ENCODE measurements at regions not wholly inside any gene's neighbourhood (a gene's known extent, or its start where the extent isn't known, plus 50 kb on each side); places are given as distances from the start of the nearest gene placed in this dataset.
"Not testable (repeated sequence)": the region's sequence is repeated elsewhere in the genome, so short reads cannot be mapped to it uniquely, and the experiment has no call there.

GRCh38 chr6:60991427-60992028, 1294.5 kb downstream of the KHDRBS2 start:
- no peak overlapping the region for H3K4me3 Mint-ChIP-seq (ENCODE audit: unreplicated experiment)
- H3K27me3 Mint-ChIP-seq (ENCODE audit: unreplicated experiment): no peaks in the 10 kb centered on the region
- H3K36me3 Mint-ChIP-seq (ENCODE audit: unreplicated experiment): no peaks in the 10 kb centered on the region
- H3K9me3 Mint-ChIP-seq (ENCODE audit: unreplicated experiment): peaks cover 68% of the 10 kb centered on the region
- TF ChIP-seq CTCF (IDR thresholded peaks at IDR 0.05): no peak
- no peak overlapping the region for H3K27ac Mint-ChIP-seq (ENCODE audit: unreplicated experiment)
- no peak for DNase-seq (ENCODE audit: extremely low spot score, unreplicated experiment)
- H3K4me1 Mint-ChIP-seq (ENCODE audit: unreplicated experiment): no peaks in the 10 kb centered on the region

GRCh38 chr6:60952500-60952899, 1333.5 kb downstream of the KHDRBS2 start:
- TF ChIP-seq CTCF (IDR thresholded peaks at IDR 0.05): no peak
- Mint-ChIP-seq H3K4me1 (ENCODE audit: unreplicated experiment) (no peaks in the 10 kb centered on the region), H3K4me3 (ENCODE audit: unreplicated experiment) (no peak overlapping the region), H3K36me3 (ENCODE audit: unreplicated experiment) (no peaks in the 10 kb centered on the region), H3K27me3 (ENCODE audit: unreplicated experiment) (no peaks in the 10 kb centered on the region), H3K27ac (ENCODE audit: unreplicated experiment) (no peak overlapping the region), H3K9me3 (ENCODE audit: unreplicated experiment) (peaks cover 16% of the 10 kb centered on the region)
- DNase-seq (ENCODE audit: extremely low spot score, unreplicated experiment): no peak

- not testable (repeated sequence) for H3K27ac Mint-ChIP-seq (ENCODE audit: unreplicated experiment); H3K4me3 Mint-ChIP-seq (ENCODE audit: unreplicated experiment)
Measured at GRCh38 chr6:60950221-60950923, 1335.7 kb downstream of the KHDRBS2 start.

DNA sequence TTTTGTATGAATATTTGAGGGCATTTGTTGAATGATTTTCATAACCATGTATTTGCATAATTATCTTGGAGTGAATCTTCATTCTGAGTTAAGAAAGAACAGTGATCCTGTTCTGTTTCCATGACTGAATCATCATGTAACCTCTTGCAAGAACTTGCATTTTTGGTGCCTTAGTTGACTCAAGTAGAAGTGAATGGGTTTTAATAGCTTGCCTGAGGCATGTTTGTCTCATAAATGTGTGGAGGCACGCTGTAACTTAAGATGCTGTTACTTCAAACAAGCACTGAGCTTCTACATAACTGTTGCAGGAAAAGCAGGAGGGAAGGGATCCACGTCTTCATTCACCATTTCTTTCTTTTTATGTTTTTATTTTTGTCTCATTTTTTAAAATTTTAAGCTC, 1338.6 kb downstream of the KHDRBS2 start:
- H3K4me1 Mint-ChIP-seq (ENCODE audit: unreplicated experiment); DNase-seq (ENCODE audit: extremely low spot score, unreplicated experiment); H3K4me3 Mint-ChIP-seq (ENCODE audit: unreplicated experiment); H3K27me3 Mint-ChIP-seq (ENCODE audit: unreplicated experiment); H3K27ac Mint-ChIP-seq (ENCODE audit: unreplicated experiment); H3K36me3 Mint-ChIP-seq (ENCODE audit: unreplicated experiment): not testable (repeated sequence)
- peaks cover 19% of the 10 kb centered on the region for H3K9me3 Mint-ChIP-seq (ENCODE audit: unreplicated experiment)

More at GRCh38 chr6:60950221-60950923, 1335.7 kb downstream of the KHDRBS2 start:
- H3K9me3 Mint-ChIP-seq (ENCODE audit: unreplicated experiment): peaks cover 19% of the 10 kb centered on the region
- not testable (repeated sequence) for DNase-seq (ENCODE audit: extremely low spot score, unreplicated experiment); H3K4me1 Mint-ChIP-seq (ENCODE audit: unreplicated experiment); H3K36me3 Mint-ChIP-seq (ENCODE audit: unreplicated experiment); H3K27me3 Mint-ChIP-seq (ENCODE audit: unreplicated experiment)

DNA sequence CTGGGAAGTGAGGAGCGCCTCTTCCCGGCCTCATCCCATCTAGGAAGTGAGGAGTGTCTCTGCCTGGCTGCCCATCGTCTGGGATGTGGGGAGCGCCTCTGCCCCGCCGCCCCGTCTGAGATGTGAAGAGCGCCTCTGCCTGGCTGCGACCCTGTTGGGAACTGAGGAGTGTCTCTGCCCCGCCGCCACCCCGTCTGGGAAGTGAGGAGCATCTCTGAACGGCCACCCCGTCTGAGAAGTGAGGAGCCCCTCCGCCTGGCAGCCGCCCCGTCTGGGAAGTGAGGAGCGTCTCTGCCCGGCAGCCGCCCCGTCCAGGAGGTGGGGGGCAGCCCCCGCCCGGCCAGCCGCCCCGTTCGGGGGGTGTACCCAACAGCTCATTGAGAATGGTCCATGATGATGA, 1341.2 kb downstream of the KHDRBS2 start:
- H3K36me3 Mint-ChIP-seq (ENCODE audit: unreplicated experiment): not testable (repeated sequence)
- H3K9me3 Mint-ChIP-seq (ENCODE audit: unreplicated experiment): peaks cover 29% of the 10 kb centered on the region
- peak; percentile 83 for DNase-seq (ENCODE audit: extremely low spot score, unreplicated experiment)

GRCh38 chr6:60935970-60936369, 1350.1 kb downstream of the KHDRBS2 start:
- DNase-seq (ENCODE audit: extremely low spot score, unreplicated experiment); H3K27me3 Mint-ChIP-seq (ENCODE audit: unreplicated experiment); H3K36me3 Mint-ChIP-seq (ENCODE audit: unreplicated experiment); H3K27ac Mint-ChIP-seq (ENCODE audit: unreplicated experiment); H3K4me1 Mint-ChIP-seq (ENCODE audit: unreplicated experiment); H3K4me3 Mint-ChIP-seq (ENCODE audit: unreplicated experiment): not testable (repeated sequence)
- peaks cover 14% of the 10 kb centered on the region for H3K9me3 Mint-ChIP-seq (ENCODE audit: unreplicated experiment)

More for the DNA sequence above, 1341.2 kb downstream of the KHDRBS2 start:
- not testable (repeated sequence) for H3K27me3 Mint-ChIP-seq (ENCODE audit: unreplicated experiment); H3K4me3 Mint-ChIP-seq (ENCODE audit: unreplicated experiment); H3K4me1 Mint-ChIP-seq (ENCODE audit: unreplicated experiment); H3K27ac Mint-ChIP-seq (ENCODE audit: unreplicated experiment)

DNA sequence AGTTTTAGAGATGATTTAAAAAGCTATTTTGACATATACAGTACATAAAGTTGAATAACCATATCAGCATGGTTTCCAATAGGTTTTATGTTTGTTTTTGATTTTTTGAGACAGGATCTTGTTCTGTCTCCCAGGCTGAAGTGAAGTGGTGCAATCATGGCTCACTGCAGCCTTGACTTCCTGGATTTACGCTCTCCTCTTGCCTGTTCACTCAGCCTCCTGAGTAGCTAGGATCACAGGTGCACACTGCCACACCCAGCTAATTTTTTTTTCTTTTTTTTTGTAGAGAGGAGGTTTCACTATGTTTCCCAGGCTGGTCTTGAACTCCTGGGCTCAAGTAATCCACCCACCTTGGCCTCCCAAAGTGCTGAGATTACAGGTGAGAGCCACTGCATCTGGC, 1366.4 kb downstream of the KHDRBS2 start:
- H3K4me1 Mint-ChIP-seq (ENCODE audit: unreplicated experiment); H3K27ac Mint-ChIP-seq (ENCODE audit: unreplicated experiment); H3K36me3 Mint-ChIP-seq (ENCODE audit: unreplicated experiment); H3K4me3 Mint-ChIP-seq (ENCODE audit: unreplicated experiment); H3K27me3 Mint-ChIP-seq (ENCODE audit: unreplicated experiment); DNase-seq (ENCODE audit: extremely low spot score, unreplicated experiment): not testable (repeated sequence)
- peaks cover 21% of the 10 kb centered on the region for H3K9me3 Mint-ChIP-seq (ENCODE audit: unreplicated experiment)

GRCh38 chr6:60903860-60904259, 1382.2 kb downstream of the KHDRBS2 start:
- H3K4me1 Mint-ChIP-seq (ENCODE audit: unreplicated experiment); H3K36me3 Mint-ChIP-seq (ENCODE audit: unreplicated experiment); H3K4me3 Mint-ChIP-seq (ENCODE audit: unreplicated experiment); H3K27ac Mint-ChIP-seq (ENCODE audit: unreplicated experiment); H3K27me3 Mint-ChIP-seq (ENCODE audit: unreplicated experiment); DNase-seq (ENCODE audit: extremely low spot score, unreplicated experiment): not testable (repeated sequence)
- peaks cover 48% of the 10 kb centered on the region for H3K9me3 Mint-ChIP-seq (ENCODE audit: unreplicated experiment)

DNA sequence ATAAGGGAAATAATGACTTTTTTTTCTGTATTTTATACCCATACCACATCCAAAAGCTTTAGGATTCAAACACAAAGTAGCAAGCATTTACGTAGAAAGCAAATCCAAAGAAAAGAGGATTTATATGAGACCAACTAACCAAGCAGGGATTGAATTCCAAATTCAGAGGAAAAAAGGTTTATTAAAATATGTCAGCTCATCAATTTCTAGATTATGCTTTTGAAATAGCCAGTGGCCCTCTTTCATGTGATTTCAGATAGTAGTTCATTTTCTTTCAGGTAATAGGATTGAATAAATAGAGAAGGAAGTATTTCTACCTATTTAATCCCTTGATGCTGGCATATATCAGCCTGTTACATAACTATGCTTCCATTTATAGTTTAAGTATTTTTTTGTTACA, 1392.7 kb downstream of the KHDRBS2 start:
- not testable (repeated sequence) for H3K36me3 Mint-ChIP-seq (ENCODE audit: unreplicated experiment); H3K27me3 Mint-ChIP-seq (ENCODE audit: unreplicated experiment); DNase-seq (ENCODE audit: extremely low spot score, unreplicated experiment); H3K4me1 Mint-ChIP-seq (ENCODE audit: unreplicated experiment); H3K27ac Mint-ChIP-seq (ENCODE audit: unreplicated experiment); H3K4me3 Mint-ChIP-seq (ENCODE audit: unreplicated experiment)
- H3K9me3 Mint-ChIP-seq (ENCODE audit: unreplicated experiment): peaks cover 27% of the 10 kb centered on the region

Data from osteocyte (in vitro differentiated cells).